NB4 (cell line): ENCODE measurements at regions not wholly inside any gene's neighbourhood (a gene's known extent, or its start where the extent isn't known, plus 50 kb on each side); places are given as distances from the start of the nearest gene placed in this dataset.

Experiments
- DNase-seq: peaks from one replicate; pipeline ENCODE4 v3.0.0; 2010; ENCODE audit warnings: low read depth
- H3K4me3 ChIP-seq: one replicate; pipeline ENCODE4 v1.5.1; 2011; ENCODE audit warnings: mild to moderate bottlenecking, low read depth, low read length, moderate library complexity
- CTCF ChIP-seq: IDR thresholded peaks from one replicate; pipeline ENCODE4 v1.5.1; 2012; ENCODE audit warnings: low read depth, low read length
- MAX ChIP-seq: IDR thresholded peaks from 2 replicates; pipeline ENCODE4 v1.6.1; 2011; ENCODE audit warnings: low read depth, low read length
- MYC ChIP-seq: IDR thresholded peaks from 2 replicates; pipeline ENCODE4 v1.6.1; 2011; ENCODE audit warnings: low read depth, low read length
- POLR2A ChIP-seq: IDR thresholded peaks from 2 replicates; pipeline ENCODE4 v1.6.1; 2011; ENCODE audit warnings: mild to moderate bottlenecking; ENCODE audit not compliant: insufficient read length; ENCODE audit errors: extremely low read depth

GRCh38 chr2:129170570-129170969, 808.9 kb upstream of the RAB6C start:
- H3K4me3 ChIP-seq: no peak overlapping the region
- no peak for TF ChIP-seq CTCF
- TF ChIP-seq MYC: no peak
- TF ChIP-seq MAX: no peak
- TF ChIP-seq POLR2A: no peak
- DNase-seq: no peak

GRCh38 chr2:129174143-129174542, 805.3 kb upstream of the RAB6C start:
- TF ChIP-seq POLR2A (no peak), MYC (no peak), MAX (no peak), CTCF (no peak)
- no peak overlapping the region for H3K4me3 ChIP-seq
- no peak for DNase-seq

GRCh38 chr2:129175051-129175450, 804.4 kb upstream of the RAB6C start:
- DNase-seq: no peak
- no peak overlapping the region for H3K4me3 ChIP-seq
- TF ChIP-seq MYC (no peak), CTCF (no peak), POLR2A (no peak), MAX (no peak)

- DNase-seq: no peak
- H3K4me3 ChIP-seq: no peak overlapping the region
- no peak for TF ChIP-seq POLR2A
- TF ChIP-seq CTCF: no peak
- TF ChIP-seq MYC: no peak
- no peak for TF ChIP-seq MAX
Measured at GRCh38 chr2:129176375-129176774, 803.1 kb upstream of the RAB6C start.

GRCh38 chr2:129178356-129178755, 801.1 kb upstream of the RAB6C start:
- no peak overlapping the region for H3K4me3 ChIP-seq
- TF ChIP-seq MYC (no peak), MAX (no peak)
- DNase-seq: no peak

- TF ChIP-seq CTCF: no peak
- no peak for TF ChIP-seq MYC
- no peak for TF ChIP-seq POLR2A
- no peak for TF ChIP-seq MAX
- no peak overlapping the region for H3K4me3 ChIP-seq
- DNase-seq: no peak
Measured at GRCh38 chr2:129179199-129179598, 800.3 kb upstream of the RAB6C start.
